Mesenchymal stem cell (in vitro differentiated cells and primary cell): ENCODE measurements at regions not wholly inside any gene's neighbourhood (a gene's known extent, or its start where the extent isn't known, plus 50 kb on each side); places are given as distances from the start of the nearest gene placed in this dataset.

ENCODE experiments used
- DNase-seq: peaks from one replicate; pipeline ENCODE4 v3.0.0-alpha.2; 2013
- H2AFZ ChIP-seq: one replicate; pipeline ENCODE4 v1.6.1; 2013; ENCODE audit warnings: low read depth, mild to moderate bottlenecking, control low read depth, inconsistent platforms, low read length, moderate library complexity
- H2AK5ac ChIP-seq: 2 replicates; pipeline ENCODE4 v1.6.1; 2013; ENCODE audit warnings: low read length, moderate library complexity, mild to moderate bottlenecking, inconsistent platforms; ENCODE audit not compliant: severe bottlenecking
- H2BK120ac ChIP-seq: one replicate; pipeline ENCODE4 v1.6.1; 2013; ENCODE audit warnings: low read depth, mild to moderate bottlenecking, inconsistent platforms, low read length, moderate library complexity
- H2BK12ac ChIP-seq, 2 experiments: one replicate each; pipeline ENCODE4 v1.6.1; 2013; ENCODE audit warnings: inconsistent platforms in 2 of 2, low read length in 2 of 2, mild to moderate bottlenecking in 2 of 2, moderate library complexity in 2 of 2, control low read depth in 1 of 2
- H2BK15ac ChIP-seq: one replicate; pipeline ENCODE4 v1.6.1; 2013; ENCODE audit warnings: mild to moderate bottlenecking, low read depth, inconsistent platforms; ENCODE audit not compliant: poor library complexity, severe bottlenecking
- H2BK5ac ChIP-seq: 2 replicates; pipeline ENCODE4 v1.6.1; 2013; ENCODE audit warnings: low read depth, mild to moderate bottlenecking, low read length, control low read depth, inconsistent platforms; ENCODE audit not compliant: poor library complexity, severe bottlenecking
- H3K14ac ChIP-seq, 2 experiments: one replicate each; pipeline ENCODE4 v1.6.1; 2013; ENCODE audit warnings: inconsistent platforms in 2 of 2, low read length in 2 of 2, control low read depth in 1 of 2, mild to moderate bottlenecking in 1 of 2, moderate library complexity in 1 of 2
- H3K18ac ChIP-seq, 2 experiments: one replicate each; pipeline ENCODE4 v1.6.1; 2013; ENCODE audit warnings: inconsistent platforms in 2 of 2, low read length in 2 of 2, control low read depth in 1 of 2, low read depth in 1 of 2, mild to moderate bottlenecking in 1 of 2
- H3K23ac ChIP-seq, 2 experiments: one replicate each; pipeline ENCODE4 v1.6.1; 2013; ENCODE audit warnings: inconsistent platforms in 2 of 2, low read length in 2 of 2, mild to moderate bottlenecking in 2 of 2, moderate library complexity in 2 of 2, control low read depth in 1 of 2
- H3K27ac ChIP-seq: 2 replicates; pipeline ENCODE4 v1.5.1; 2013; ENCODE audit warnings: mild to moderate bottlenecking, moderate library complexity, low read length, control low read depth, inconsistent platforms; ENCODE audit not compliant: poor library complexity, severe bottlenecking
- H3K27me3 ChIP-seq, 2 experiments: 2 replicates each; pipeline versions ENCODE4 v1.6.1 to v1.7.0; 2013; ENCODE audit warnings: low read length in 2 of 2, mild to moderate bottlenecking in 2 of 2, moderate library complexity in 2 of 2, control low read depth in 1 of 2, inconsistent platforms in 1 of 2; ENCODE audit not compliant: control insufficient read depth in 1 of 2, insufficient read depth in 1 of 2
- H3K36me3 ChIP-seq, 2 experiments: 2 replicates each; pipeline versions ENCODE4 v1.6.1 to v1.7.0; 2013; ENCODE audit warnings: low read length in 2 of 2, control low read depth in 1 of 2, inconsistent platforms in 1 of 2, low read depth in 1 of 2, mild to moderate bottlenecking in 1 of 2; ENCODE audit not compliant: insufficient read depth in 2 of 2, control insufficient read depth in 1 of 2
- H3K4ac ChIP-seq, 2 experiments: one replicate each; pipeline ENCODE4 v1.6.1; 2013; ENCODE audit warnings: inconsistent platforms in 2 of 2, low read length in 2 of 2, mild to moderate bottlenecking in 2 of 2, moderate library complexity in 2 of 2, control low read depth in 1 of 2, low read depth in 1 of 2
- H3K4me1 ChIP-seq: 2 replicates; pipeline ENCODE4 v1.6.1; 2013; ENCODE audit warnings: low read depth, low read length, control low read depth; ENCODE audit not compliant: control insufficient read depth, insufficient read depth
- H3K4me2 ChIP-seq: 2 replicates; pipeline ENCODE4 v1.6.1; 2013; ENCODE audit warnings: low read length, mild to moderate bottlenecking, inconsistent platforms; ENCODE audit not compliant: poor library complexity, severe bottlenecking
- H3K4me3 ChIP-seq, 2 experiments: 2 replicates each; pipeline versions ENCODE4 v1.5.1 to v1.7.0; 2013; ENCODE audit warnings: low read length in 2 of 2, mild to moderate bottlenecking in 2 of 2, control low read depth in 1 of 2, low read depth in 1 of 2; ENCODE audit not compliant: insufficient read depth in 1 of 2
- H3K79me1 ChIP-seq: replicated peaks from 2 replicates; pipeline ENCODE4 v1.6.1; 2013; ENCODE audit warnings: mild to moderate bottlenecking, control low read depth, low read length, inconsistent platforms; ENCODE audit not compliant: poor library complexity, severe bottlenecking
- H3K9ac ChIP-seq: 2 replicates; pipeline ENCODE4 v1.7.0; 2013; ENCODE audit warnings: mild to moderate bottlenecking, low read length, moderate library complexity
- H3K9me3 ChIP-seq: 2 replicates; pipeline ENCODE4 v1.7.0; 2013; ENCODE audit warnings: mild to moderate bottlenecking, low read length; ENCODE audit not compliant: control insufficient read depth
- H4K8ac ChIP-seq: one replicate; pipeline ENCODE4 v1.6.1; 2013; ENCODE audit warnings: inconsistent platforms, mild to moderate bottlenecking, low read length, moderate library complexity
- H4K91ac ChIP-seq: one replicate; pipeline ENCODE4 v1.6.1; 2013; ENCODE audit warnings: mild to moderate bottlenecking, low read length, inconsistent platforms
- WGBS: methylation state at CpG from one replicate; pipeline ENCODE4 v1.1.7; 2013; ENCODE audit warnings: mixed read lengths; 5-methylcytosine and 5-hydroxymethylcytosine counted together

GRCh38 chr3:10667269-10667668 lies 148.8 kb upstream of the SLC6A11 start:
- H3K27ac ChIP-seq = no peak overlapping the region
- H3K18ac ChIP-seq = no peak overlapping the region
- no peak overlapping the region for H2BK12ac ChIP-seq
- no peak overlapping the region for H3K14ac ChIP-seq
- no peak overlapping the region for H2AK5ac ChIP-seq
- H2BK5ac ChIP-seq = no peak overlapping the region
- no peak overlapping the region for H3K4me2 ChIP-seq
- no peak overlapping the region for H4K8ac ChIP-seq
- WGBS = 57% methylated on average over 8 of the region's 8 CpGs
- no peak overlapping the region for H3K9ac ChIP-seq
- H3K23ac ChIP-seq = no peak overlapping the region
- no peaks in the 10 kb centered on the region for H3K79me1 ChIP-seq
- no peak for DNase-seq
- H3K9me3 ChIP-seq = no peaks in the 10 kb centered on the region
- no peak overlapping the region for H4K91ac ChIP-seq
- no peaks in the 10 kb centered on the region for H3K36me3 ChIP-seq
- H2BK15ac ChIP-seq = no peak overlapping the region
- no peak overlapping the region for H3K4ac ChIP-seq
- no peak overlapping the region for H3K4me3 ChIP-seq
- no peak overlapping the region for H2AFZ ChIP-seq
- H3K27me3 ChIP-seq = peaks cover 17 to 64% of the 10 kb centered on the region in 2 experiments
- H3K4me1 ChIP-seq = no peaks in the 10 kb centered on the region
- H2BK120ac ChIP-seq = no peak overlapping the region

GRCh38 chr3:10667901-10668476 lies 148.0 kb upstream of the SLC6A11 start:
- no peak overlapping the region for H2AK5ac ChIP-seq
- no peak overlapping the region for H3K4ac ChIP-seq
- H2BK120ac ChIP-seq = no peak overlapping the region
- no peak overlapping the region for H3K4me2 ChIP-seq
- H3K36me3 ChIP-seq = no peaks in the 10 kb centered on the region
- H3K27me3 ChIP-seq = peaks cover 17 to 71% of the 10 kb centered on the region in 2 experiments
- H3K14ac ChIP-seq = no peak overlapping the region
- H3K23ac ChIP-seq = no peak overlapping the region
- H2AFZ ChIP-seq = no peak overlapping the region
- WGBS = 80% methylated on average over 14 of the region's 14 CpGs
- DNase-seq = no peak
- H3K9ac ChIP-seq = no peak overlapping the region
- no peak overlapping the region for H3K18ac ChIP-seq
- no peaks in the 10 kb centered on the region for H3K79me1 ChIP-seq
- no peak overlapping the region for H4K91ac ChIP-seq
- no peak overlapping the region for H2BK15ac ChIP-seq
- no peaks in the 10 kb centered on the region for H3K9me3 ChIP-seq
- no peak overlapping the region for H3K4me3 ChIP-seq
- H2BK12ac ChIP-seq = no peak overlapping the region
- H3K27ac ChIP-seq = no peak overlapping the region
- H4K8ac ChIP-seq = no peak overlapping the region
- no peaks in the 10 kb centered on the region for H3K4me1 ChIP-seq
- H2BK5ac ChIP-seq = no peak overlapping the region

GRCh38 chr3:10669490-10670048 lies 146.5 kb upstream of the SLC6A11 start:
- H3K18ac ChIP-seq = no peak overlapping the region
- no peak overlapping the region for H2BK120ac ChIP-seq
- H3K4me3 ChIP-seq = no peak overlapping the region
- no peaks in the 10 kb centered on the region for H3K9me3 ChIP-seq
- no peak overlapping the region for H2BK5ac ChIP-seq
- DNase-seq = no peak
- H4K91ac ChIP-seq = no peak overlapping the region
- no peak overlapping the region for H3K4me2 ChIP-seq
- WGBS = 84% methylated on average over 6 of the region's 6 CpGs
- H3K4ac ChIP-seq = no peak overlapping the region
- no peak overlapping the region for H3K27ac ChIP-seq
- H3K9ac ChIP-seq = no peak overlapping the region
- no peaks in the 10 kb centered on the region for H3K4me1 ChIP-seq
- no peaks in the 10 kb centered on the region for H3K79me1 ChIP-seq
- peaks cover 10 to 75% of the 10 kb centered on the region in 2 experiments for H3K27me3 ChIP-seq
- H4K8ac ChIP-seq = no peak overlapping the region
- H3K36me3 ChIP-seq = no peaks in the 10 kb centered on the region
- H2BK12ac ChIP-seq = no peak overlapping the region
- no peak overlapping the region for H3K14ac ChIP-seq
- no peak overlapping the region for H2AK5ac ChIP-seq
- no peak overlapping the region for H2AFZ ChIP-seq
- H2BK15ac ChIP-seq = no peak overlapping the region
- no peak overlapping the region for H3K23ac ChIP-seq

GRCh38 chr3:10672422-10672821 lies 143.6 kb upstream of the SLC6A11 start:
- Histone ChIP-seq H3K4ac (no peak overlapping the region), H4K91ac (no peak overlapping the region), H2BK12ac (no peak overlapping the region), H3K27ac (no peak overlapping the region), H4K8ac (no peak overlapping the region), H2BK15ac (no peak overlapping the region), H3K4me1 (no peaks in the 10 kb centered on the region), H3K9ac (no peak overlapping the region), H3K14ac (no peak overlapping the region), H3K4me3 (no peak overlapping the region), H2BK120ac (no peak overlapping the region), H2AFZ (no peak overlapping the region), H3K4me2 (no peak overlapping the region), H3K36me3 (no peaks in the 10 kb centered on the region), H3K79me1 (no peaks in the 10 kb centered on the region), H3K18ac (no peak overlapping the region), H3K27me3 (peaks cover 0 to 73% of the 10 kb centered on the region in 2 experiments), H2AK5ac (no peak overlapping the region), H3K9me3 (peaks cover 3% of the 10 kb centered on the region), H3K23ac (no peak overlapping the region), H2BK5ac (no peak overlapping the region)
- WGBS = 49% methylated on average over 5 of the region's 5 CpGs
- no peak for DNase-seq
